Adrenal gland (tissue), 5 donors: ENCODE measurements at regions not wholly inside any gene's neighbourhood (a gene's known extent, or its start where the extent isn't known, plus 50 kb on each side); places are given as distances from the start of the nearest gene placed in this dataset.

Source experiments
- CTCF ChIP-seq, 6 experiments: fragments of 450-650 bp in 4 of 6; fragments of 200-600 bp in 2 of 6; sonication (generic) in 1 of 6; IDR thresholded peaks; 1 replicate in 5 of 6; 2 replicates in 1 of 6; pipeline versions ENCODE4 v1.5.1 to v1.8.0; 2016 to 2021; ENCODE audit warnings: antibody characterized with exemption in 6 of 6, mild to moderate bottlenecking in 2 of 6, moderate library complexity in 1 of 6
- POLR2A ChIP-seq, 2 donors: fragments of 450-650 bp; IDR thresholded peaks; one replicate each; pipeline ENCODE4 v1.6.1; 2017; ENCODE audit warnings: antibody characterized with exemption in 2 of 2, mild to moderate bottlenecking in 2 of 2, moderate library complexity in 1 of 2
- donor health status: DM: no; HTN: no; CAD: no.

DNA sequence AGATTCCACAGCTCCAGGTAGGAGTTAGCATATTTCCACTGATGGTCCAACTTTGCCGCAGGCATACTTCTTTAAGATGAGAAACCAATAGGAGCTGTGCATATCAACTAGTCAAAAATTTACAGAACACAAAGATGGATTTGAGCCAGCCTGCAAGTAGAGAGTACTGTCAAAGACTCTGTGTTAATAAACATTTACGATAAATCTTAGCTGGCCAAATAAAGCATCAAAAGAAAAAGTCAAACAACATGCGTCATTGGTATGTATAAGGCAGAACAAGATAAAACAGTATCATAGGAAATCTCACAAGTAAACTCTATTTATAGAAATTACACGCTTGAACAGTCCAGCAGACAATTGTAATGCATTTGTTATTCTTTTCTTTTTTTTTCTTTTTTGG, 907.4 kb upstream of the AGA start:
- TF ChIP-seq CTCF (IDR thresholded peaks at IDR 0.05) (no peak), POLR2A (IDR thresholded peaks at IDR 0.05) (no peak)
